Stimulated activated CD4-positive, alpha-beta T cell treated with anti-CD3 and anti-CD28 coated beads, Interleukin-15, amount 100 ng/mL, for 1 hour (primary cell): ENCODE measurements at regions not wholly inside any gene's neighbourhood (a gene's known extent, or its start where the extent isn't known, plus 50 kb on each side); places are given as distances from the start of the nearest gene placed in this dataset.
"Not testable (repeated sequence)": the region's sequence is repeated elsewhere in the genome, so short reads cannot be mapped to it uniquely, and the experiment has no call there.

Source experiments
- DNase-seq, 2 donors: peaks; one replicate each; pipeline ENCODE4 v3.0.0-alpha.2; 2020; ENCODE audit warnings: low read depth in 1 of 2, low spot score in 1 of 2

DNA sequence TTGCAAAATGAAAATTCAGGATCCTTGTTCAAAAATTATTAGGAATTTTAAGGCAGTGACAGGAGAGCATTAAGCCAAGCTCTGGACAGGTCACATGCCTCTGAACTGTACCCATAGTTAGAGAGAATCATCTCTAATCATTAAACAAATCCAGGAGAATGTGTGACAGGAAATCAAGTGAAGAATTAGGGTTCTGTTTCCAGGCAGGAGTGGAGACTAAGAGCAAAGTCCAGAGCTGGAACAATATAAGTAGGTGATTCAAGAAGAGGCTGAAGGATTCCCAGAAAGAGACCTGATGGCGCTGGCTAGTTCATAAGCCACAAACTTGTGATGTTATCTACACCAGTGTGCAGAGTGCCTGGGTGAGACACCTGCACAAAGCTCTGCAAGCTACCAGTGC lies 104.6 kb upstream of the PRKG2 start:
- DNase-seq = no peak

DNA sequence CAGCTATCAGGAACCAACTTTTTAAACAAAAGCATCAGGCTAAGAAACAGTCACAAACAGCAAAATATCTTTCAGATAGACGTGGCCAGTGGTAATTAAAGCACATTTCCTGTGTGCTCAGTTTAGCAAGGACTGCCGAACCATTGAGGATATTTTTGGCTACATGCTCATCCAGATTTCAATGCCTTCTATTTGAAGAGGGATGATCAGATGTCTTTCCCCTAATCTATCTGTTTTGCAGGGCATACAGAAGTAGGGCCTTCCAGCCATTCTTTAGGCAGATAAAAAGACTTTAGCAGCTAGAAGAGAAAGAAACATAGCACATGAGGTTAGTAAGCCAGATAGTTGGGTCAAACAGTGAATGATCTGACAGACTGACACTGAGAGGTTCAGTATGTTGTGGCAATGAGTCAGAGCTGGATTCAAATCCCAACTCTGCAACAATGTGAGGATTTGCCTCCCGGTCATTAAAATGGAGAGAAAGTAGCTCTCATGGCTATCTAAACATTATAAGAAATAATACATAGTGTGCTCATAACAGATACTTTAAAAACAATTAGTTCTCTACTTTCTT lies 100.0 kb upstream of the PRKG2 start:
- no peak for DNase-seq

DNA sequence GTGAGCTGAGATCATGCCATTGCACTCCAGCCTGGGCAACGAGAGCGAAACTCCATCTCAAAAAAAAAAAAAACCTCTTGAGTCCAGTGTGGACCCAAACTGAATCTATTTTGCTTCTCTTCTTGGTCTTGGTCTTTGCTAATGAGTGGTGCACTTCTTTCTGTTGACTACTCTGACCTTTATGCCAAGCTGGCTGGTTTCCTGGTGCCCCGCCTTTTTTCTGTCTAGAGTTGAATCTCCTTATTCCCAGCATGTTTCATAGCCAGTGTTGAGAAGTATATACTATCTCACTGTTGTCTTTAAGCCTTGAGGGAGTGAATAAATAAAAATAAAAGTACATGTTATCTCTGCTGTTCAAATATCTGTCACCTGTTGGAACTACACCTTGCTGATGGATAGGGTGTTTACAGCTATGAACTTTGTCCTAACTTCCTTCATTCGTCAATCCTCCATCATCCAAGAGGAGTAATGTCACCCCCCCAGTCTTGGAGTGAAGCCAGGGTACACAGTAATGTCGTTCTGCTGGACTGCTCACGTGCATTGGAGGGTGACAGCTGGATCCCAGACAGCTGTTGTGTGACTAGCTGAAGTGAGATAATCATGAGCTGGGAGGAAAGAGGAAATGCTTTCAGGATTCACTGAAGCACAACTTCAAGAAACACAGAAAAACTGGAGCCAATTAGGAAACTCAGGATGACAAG lies 99.3 kb upstream of the PRKG2 start:
- DNase-seq = no peak

DNA sequence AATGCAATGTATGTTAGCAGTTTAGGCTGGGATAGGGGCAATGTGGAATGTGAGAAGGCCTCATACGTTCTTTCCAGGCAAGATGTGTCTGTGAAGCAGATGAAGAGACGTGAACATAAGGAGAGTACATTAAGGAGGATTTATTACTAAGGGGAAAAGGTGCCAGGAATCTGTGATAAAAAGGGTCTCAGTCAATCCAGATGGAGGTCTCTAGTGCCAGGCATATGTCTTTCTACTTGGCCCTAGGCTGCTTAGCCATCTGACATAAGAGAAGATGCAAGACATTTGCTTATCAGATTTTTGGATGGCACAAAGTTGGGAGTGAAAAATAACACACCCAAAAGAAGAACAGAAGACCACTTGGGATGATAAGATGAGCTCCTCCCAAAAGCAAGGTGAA lies 93.0 kb upstream of the PRKG2 start:
- DNase-seq = no peak

DNA sequence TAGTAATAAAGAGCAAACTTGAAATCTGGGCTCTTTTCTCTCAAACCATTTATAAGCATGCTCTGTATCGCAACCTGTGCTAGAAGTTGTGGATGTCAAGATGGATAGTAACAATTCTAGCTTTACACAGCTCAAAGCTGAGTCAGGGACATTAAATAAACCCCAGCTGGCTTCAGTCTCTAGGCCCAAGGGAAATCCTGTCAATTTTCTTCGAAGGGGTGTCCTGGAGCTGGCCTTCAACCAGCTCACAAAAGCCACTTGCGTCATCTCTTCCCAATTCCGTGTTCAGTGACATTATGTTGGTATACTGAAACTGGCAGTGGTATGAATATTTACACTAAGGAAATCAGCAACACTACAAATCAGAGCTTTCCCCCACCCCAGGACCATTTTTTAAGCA lies 89.8 kb upstream of the PRKG2 start:
- no peak for DNase-seq

DNA sequence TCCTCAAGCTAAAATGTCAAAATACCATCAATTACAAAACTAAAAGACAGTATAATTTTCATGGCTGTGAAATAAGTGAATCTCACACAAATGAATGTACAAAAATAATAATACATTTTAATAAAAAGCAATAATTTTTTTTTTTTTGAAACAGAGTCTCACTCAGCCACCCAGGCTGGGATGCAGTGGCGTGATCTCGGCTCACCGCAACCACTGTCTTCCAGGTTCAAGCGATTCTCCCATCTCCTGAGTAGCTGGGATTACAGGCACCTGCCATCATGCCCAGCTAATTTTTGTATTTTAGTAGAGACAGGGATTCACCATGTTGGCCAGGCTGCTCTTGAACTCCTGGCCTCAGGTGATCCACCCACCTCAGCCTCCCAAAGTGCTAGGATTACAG lies 85.3 kb upstream of the PRKG2 start:
- not testable (repeated sequence) for DNase-seq

DNA sequence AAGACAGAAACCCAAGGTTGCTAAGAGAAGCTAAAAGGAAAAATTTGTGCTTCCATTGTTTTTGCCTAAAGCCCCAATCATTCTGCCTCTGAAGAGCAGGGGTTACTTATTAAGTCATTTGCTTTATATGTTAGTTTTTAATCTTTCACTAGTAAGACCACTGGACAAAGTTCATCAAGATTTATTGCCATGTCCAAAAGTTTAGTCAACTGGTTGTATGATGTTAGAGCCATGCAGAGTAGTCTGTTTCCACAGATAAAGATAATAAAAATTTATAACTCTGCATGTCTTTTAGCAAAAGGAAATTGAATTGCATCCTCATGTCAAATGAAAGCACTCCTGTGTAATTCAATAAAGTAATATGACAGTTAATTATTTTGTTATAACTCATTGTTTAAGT lies 75.8 kb upstream of the PRKG2 start:
- no peak for DNase-seq

DNA sequence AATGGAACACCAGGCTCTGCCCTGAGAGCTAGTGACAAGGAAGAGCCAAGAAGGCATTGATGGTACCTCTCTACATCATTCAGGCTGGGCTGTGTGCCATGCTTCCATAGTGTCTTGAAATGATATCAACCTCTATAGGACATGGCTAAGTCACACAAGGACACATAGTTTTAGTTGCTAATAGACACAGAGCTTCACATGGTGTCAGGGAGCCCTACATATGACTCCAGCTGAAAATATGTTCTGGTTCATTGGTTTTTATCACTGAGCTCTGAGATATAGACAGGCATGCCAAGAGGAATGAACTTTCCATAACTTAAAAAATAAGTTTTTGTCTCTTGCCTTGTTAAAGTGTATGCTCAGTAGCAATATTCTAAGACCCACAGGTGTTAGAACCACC lies 72.1 kb upstream of the PRKG2 start:
- DNase-seq = no peak

DNA sequence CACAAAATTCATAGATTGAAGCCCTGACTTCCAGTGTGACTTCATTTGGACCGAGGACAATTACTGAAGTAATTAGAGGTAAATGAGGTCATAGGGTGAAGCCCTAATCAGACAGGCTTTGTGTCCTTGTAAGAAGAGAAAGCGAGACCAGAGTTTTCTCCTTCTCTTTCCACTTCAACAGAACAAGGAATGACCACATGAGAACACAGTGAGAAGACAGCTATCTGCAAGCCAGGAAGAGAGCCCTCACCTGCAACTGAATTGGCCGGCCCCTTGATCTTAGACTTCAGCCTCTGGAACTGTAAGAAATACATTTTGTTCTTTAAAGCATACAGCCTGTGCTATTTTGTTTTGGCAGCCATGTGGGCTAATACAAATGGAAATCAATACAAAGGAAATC lies 67.1 kb upstream of the PRKG2 start:
- DNase-seq = no peak

DNA sequence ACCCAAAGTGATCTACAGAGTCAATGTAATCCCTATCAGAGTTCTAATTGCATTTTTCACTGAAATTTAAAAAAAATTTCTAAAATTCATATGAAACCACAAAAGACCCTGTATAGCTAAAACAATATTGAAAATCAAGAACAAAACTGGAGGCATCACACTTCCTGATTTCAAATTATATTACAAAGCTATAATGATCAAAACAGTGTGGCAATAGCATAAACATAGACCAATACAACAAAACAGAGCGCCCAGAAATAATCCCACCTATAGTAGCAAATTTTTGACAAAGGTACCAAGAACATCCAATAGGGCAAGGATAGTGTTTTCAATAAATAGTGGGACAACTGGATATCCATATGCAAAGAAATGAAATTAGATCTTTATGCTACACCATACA lies 59.4 kb upstream of the PRKG2 start:
- no peak for DNase-seq

DNA sequence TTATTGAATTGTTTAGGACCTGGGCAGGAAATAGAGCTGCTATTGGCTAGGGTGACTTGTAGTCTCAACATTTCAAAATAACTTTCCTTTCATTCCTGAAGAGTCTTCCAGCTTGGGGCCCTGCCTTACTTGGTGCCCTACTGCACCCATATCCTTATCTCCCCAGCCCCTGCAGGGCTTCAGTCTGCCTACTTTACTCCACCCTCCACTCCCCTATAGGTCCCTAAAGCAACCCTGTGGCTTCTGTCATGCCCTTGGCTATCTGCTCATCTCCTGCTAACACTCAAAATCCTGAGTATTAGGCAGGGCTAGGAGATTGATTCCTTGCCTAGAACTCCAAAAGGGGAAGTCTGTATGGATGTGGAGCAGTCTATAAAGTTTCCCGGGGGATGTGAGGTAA lies 57.6 kb upstream of the PRKG2 start:
- no peak for DNase-seq
